Epidermal melanocyte (primary cell): ENCODE measurements at regions not wholly inside any gene's neighbourhood (a gene's known extent, or its start where the extent isn't known, plus 50 kb on each side); places are given as distances from the start of the nearest gene placed in this dataset.

Experiments
- DNase-seq: peaks from one replicate; pipeline ENCODE4 v3.0.0; 2011; ENCODE audit warnings: low spot score; ENCODE audit not compliant: insufficient read length

- DNase-seq: no peak
Measured at GRCh38 chr1:189429610-189430009, 1048.1 kb downstream of the BRINP3 start.

- DNase-seq: no peak
Measured at GRCh38 chr1:189431447-189431846, 1046.2 kb downstream of the BRINP3 start.

- no peak for DNase-seq
Measured at GRCh38 chr1:189432753-189433152, 1044.9 kb downstream of the BRINP3 start.

- no peak for DNase-seq
Measured at GRCh38 chr1:189434461-189434860, 1043.2 kb downstream of the BRINP3 start.

- no peak for DNase-seq
Measured at GRCh38 chr1:189435398-189435797, 1042.3 kb downstream of the BRINP3 start.

GRCh38 chr1:189438808-189439207, 1038.9 kb downstream of the BRINP3 start:
- no peak for DNase-seq

- no peak for DNase-seq
Measured at GRCh38 chr1:189463166-189463565, 1014.5 kb downstream of the BRINP3 start.

GRCh38 chr1:189496768-189497167, 980.9 kb downstream of the BRINP3 start:
- no peak for DNase-seq

GRCh38 chr1:189499736-189500135, 977.9 kb downstream of the BRINP3 start:
- no peak for DNase-seq

GRCh38 chr1:189500778-189501177, 976.9 kb downstream of the BRINP3 start:
- DNase-seq: no peak

GRCh38 chr1:189510827-189511226, 966.8 kb downstream of the BRINP3 start:
- no peak for DNase-seq

GRCh38 chr1:189513091-189513490, 964.6 kb downstream of the BRINP3 start:
- DNase-seq: no peak

- no peak for DNase-seq
Measured at GRCh38 chr1:189522441-189522840, 955.2 kb downstream of the BRINP3 start.

GRCh38 chr1:189524501-189524900, 953.2 kb downstream of the BRINP3 start:
- DNase-seq: no peak

- no peak for DNase-seq
Measured at GRCh38 chr1:189530162-189530561, 947.5 kb downstream of the BRINP3 start.

GRCh38 chr1:189538271-189538670, 939.4 kb downstream of the BRINP3 start:
- DNase-seq: no peak

- DNase-seq: no peak
Measured at GRCh38 chr1:189550498-189550897, 927.2 kb downstream of the BRINP3 start.

GRCh38 chr1:189563784-189564183, 913.9 kb downstream of the BRINP3 start:
- no peak for DNase-seq

- DNase-seq: no peak
Measured at GRCh38 chr1:189567890-189568289, 909.8 kb downstream of the BRINP3 start.

GRCh38 chr1:189596197-189596596, 881.5 kb downstream of the BRINP3 start:
- DNase-seq: no peak

- DNase-seq: no peak
Measured at GRCh38 chr1:189597083-189597482, 880.6 kb downstream of the BRINP3 start.

GRCh38 chr1:189605226-189605625, 872.4 kb downstream of the BRINP3 start:
- no peak for DNase-seq

- no peak for DNase-seq
Measured at GRCh38 chr1:189606047-189606446, 871.6 kb downstream of the BRINP3 start.

- no peak for DNase-seq
Measured at GRCh38 chr1:189606795-189607476, 870.7 kb downstream of the BRINP3 start.
